Right lobe of liver (tissue), 4 donors: ENCODE measurements at regions not wholly inside any gene's neighbourhood (a gene's known extent, or its start where the extent isn't known, plus 50 kb on each side); places are given as distances from the start of the nearest gene placed in this dataset.

Experiments used
- CTCF ChIP-seq, 4 donors: fragments of 200-600 bp in 3 of 4; fragments of 450-650 bp in 1 of 4; IDR thresholded peaks; one replicate each; pipeline versions ENCODE4 v1.5.1 to v1.8.0; 2016 to 2022; ENCODE audit warnings: antibody characterized with exemption in 4 of 4, mild to moderate bottlenecking in 2 of 4
- POLR2A ChIP-seq: fragments of 450-650 bp; IDR thresholded peaks from one replicate; pipeline ENCODE4 v1.6.1; 2017; ENCODE audit warnings: antibody characterized with exemption, mild to moderate bottlenecking
- donor health status: DM: no; HTN: no; CAD: no.
- donor health status: DM: no; HTN: no; CAD: no.
- donor health status: DM: no; HTN: yes; CAD: no.

- TF ChIP-seq CTCF (IDR thresholded peaks at IDR 0.05) (no peak), POLR2A (no peak)
Observed at GRCh38 chr1:2916153-2916552, 105.1 kb upstream of the ACTRT2 start.
